SK-N-SH (cell line): ENCODE measurements at regions not wholly inside any gene's neighbourhood (a gene's known extent, or its start where the extent isn't known, plus 50 kb on each side); places are given as distances from the start of the nearest gene placed in this dataset.

Source experiments
- CTCF ChIA-PET: fragments of 300-600, 350-600 bp; formaldehyde crosslinking; extraction: SDS; loops from one replicate; lab custom pipeline; 2021; lab: Yijun Ruan, JAX
- POLR2A ChIA-PET: fragments of 350-600 bp; sonication (Branson Sonifier 250); formaldehyde crosslinking; extraction: SDS; loops from one replicate; lab custom pipeline; 2020; ENCODE audit warnings: antibody characterized with exemption, inconsistent platforms; lab: Yijun Ruan, JAX
- DNase-seq: peaks from one replicate; pipeline ENCODE4 v3.0.0; 2012
- H2AFZ ChIP-seq: fragments of 200-600 bp; sonication (generic); 2 replicates; pipeline ENCODE4 v1.8.1; 2016; ENCODE audit warnings: antibody characterized with exemption, mild to moderate bottlenecking, low read depth
- H3F3A ChIP-seq: fragments of 200-600 bp; sonication (generic); replicated peaks from 2 replicates; pipeline ENCODE3; 2016; ENCODE audit warnings: antibody characterized with exemption, mild to moderate bottlenecking; ENCODE audit not compliant: insufficient read depth
- H3K27ac ChIP-seq, 2 experiments: fragments of 200-500 bp in 1 of 2; fragments of 200-600 bp in 1 of 2; sonication (Bioruptor generic) in 1 of 2; sonication (generic), shearing (Covaris generic) in 1 of 2; 2 replicates each; pipeline versions ENCODE4 v1.5.1 to v1.6.1; 2014 to 2016; ENCODE audit warnings: low read depth in 2 of 2, inconsistent platforms in 1 of 2, low read length in 1 of 2, mild to moderate bottlenecking in 1 of 2, mixed read lengths in 1 of 2
- H3K27me3 ChIP-seq: fragments of 200-600 bp; sonication (generic), shearing (Covaris generic); 2 replicates; pipeline ENCODE4 v1.6.1; 2016; ENCODE audit warnings: mixed run types; ENCODE audit not compliant: insufficient read depth
- H3K36me3 ChIP-seq, 2 experiments: fragments of 200-500 bp in 1 of 2; fragments of 200-600 bp in 1 of 2; sonication (Bioruptor generic) in 1 of 2; sonication (generic) in 1 of 2; replicated peaks in 1 of 2; 2 replicates each; pipeline versions ENCODE3 to v1.5.1; 2014 to 2016; ENCODE audit warnings: low read length in 1 of 2, mild to moderate bottlenecking in 1 of 2; ENCODE audit not compliant: insufficient read depth in 2 of 2, control insufficient read depth in 1 of 2
- H3K4me1 ChIP-seq, 2 experiments: fragments of 200-500 bp in 1 of 2; fragments of 200-600 bp in 1 of 2; sonication (Bioruptor generic) in 1 of 2; sonication (generic), shearing (Covaris generic) in 1 of 2; 2 replicates each; pipeline versions ENCODE4 v1.5.1 to v1.6.1; 2014 to 2016; ENCODE audit warnings: low read depth in 1 of 2, low read length in 1 of 2, mixed run types in 1 of 2; ENCODE audit not compliant: insufficient read depth in 2 of 2, control insufficient read depth in 1 of 2
- H3K4me2 ChIP-seq: fragments of 200-600 bp; sonication (generic), shearing (Covaris generic); 2 replicates; pipeline ENCODE4 v1.6.1; 2017; ENCODE audit warnings: mixed run types
- H3K4me3 ChIP-seq, 2 experiments: fragments of 200-500 bp in 1 of 2; fragments of 200-600 bp in 1 of 2; sonication (Bioruptor generic) in 1 of 2; sonication (generic), shearing (Covaris generic) in 1 of 2; 2 replicates each; pipeline versions ENCODE4 v1.5.1 to v1.8.1; 2014 to 2016; ENCODE audit warnings: low read depth in 2 of 2, inconsistent platforms in 1 of 2, low read length in 1 of 2, mild to moderate bottlenecking in 1 of 2, mixed read lengths in 1 of 2, moderate library complexity in 1 of 2
- H3K79me2 ChIP-seq: fragments of 200-600 bp; sonication (generic); 2 replicates; pipeline ENCODE4 v1.8.1; 2017; ENCODE audit warnings: mild to moderate bottlenecking; ENCODE audit not compliant: insufficient read depth
- H3K9ac ChIP-seq: fragments of 200-600 bp; sonication (generic); 2 replicates; pipeline ENCODE4 v1.6.1; 2017; ENCODE audit warnings: mixed run types
- H3K9me2 ChIP-seq: fragments of 200-600 bp; sonication (generic); 2 replicates; pipeline ENCODE4 v1.6.1; 2017; ENCODE audit warnings: mixed run types
- H3K9me3 ChIP-seq: fragments of 200-600 bp; sonication (generic); 2 replicates; pipeline ENCODE4 v1.6.1; 2017; ENCODE audit warnings: mixed run types, mild to moderate bottlenecking, moderate library complexity
- H4K20me1 ChIP-seq: fragments of 200-600 bp; sonication (generic); 2 replicates; pipeline ENCODE4 v1.6.1; 2017; ENCODE audit warnings: mild to moderate bottlenecking, mixed run types; ENCODE audit not compliant: insufficient read depth
- EP300 ChIP-seq, 2 experiments: IDR thresholded peaks; 2 replicates each; pipeline versions ENCODE4 v1.4.0 to v1.6.1; 2012; ENCODE audit warnings: borderline replicate concordance in 1 of 2, low read depth in 1 of 2, low read length in 1 of 2
- FOSL2 ChIP-seq: IDR thresholded peaks from 2 replicates; pipeline ENCODE4 v1.4.0; 2012; ENCODE audit warnings: low read depth, mild to moderate bottlenecking, moderate library complexity, borderline replicate concordance
- GATA2 ChIP-seq: sonication (generic); formaldehyde crosslinking; IDR thresholded peaks from 2 replicates; pipeline ENCODE4 v1.5.0; 2020; ENCODE audit warnings: mild to moderate bottlenecking, missing genetic modification reagents
- JUND ChIP-seq: IDR thresholded peaks from 2 replicates; pipeline ENCODE4 v1.4.0; 2012
- MXI1 ChIP-seq: IDR thresholded peaks from 2 replicates; pipeline ENCODE4 v1.6.1; 2012; ENCODE audit warnings: mild to moderate bottlenecking, low read depth, low read length, improper control_type of control experiment
- RAD21 ChIP-seq: IDR thresholded peaks from 2 replicates; pipeline ENCODE4 v1.6.1; 2012; ENCODE audit warnings: mild to moderate bottlenecking, low read length
- REST ChIP-seq: IDR thresholded peaks from 2 replicates; pipeline ENCODE4 v1.6.1; 2012; ENCODE audit warnings: mild to moderate bottlenecking, low read depth, low read length, moderate library complexity
- RXRA ChIP-seq: IDR thresholded peaks from 2 replicates; pipeline ENCODE4 v1.4.0; 2012; ENCODE audit warnings: low read depth, mild to moderate bottlenecking, borderline replicate concordance
- SIN3A ChIP-seq: IDR thresholded peaks from 2 replicates; pipeline ENCODE4 v1.6.1; 2012; ENCODE audit warnings: low read depth, mild to moderate bottlenecking, low read length, moderate library complexity, borderline replicate concordance
- SMC3 ChIP-seq: IDR thresholded peaks from 2 replicates; pipeline ENCODE4 v1.6.1; 2012; ENCODE audit warnings: low read depth, low read length, improper control_type of control experiment
- TAF1 ChIP-seq: IDR thresholded peaks from 2 replicates; pipeline ENCODE4 v1.6.1; 2012; ENCODE audit warnings: low read depth, mild to moderate bottlenecking, low read length, moderate library complexity, borderline replicate concordance
- USF2 ChIP-seq: fragments of 150-350 bp; IDR thresholded peaks from 2 replicates; pipeline ENCODE4 v1.6.1; 2017; ENCODE audit warnings: antibody characterized with exemption, low read length, low read depth, borderline replicate concordance
- YY1 ChIP-seq: IDR thresholded peaks from 2 replicates; pipeline ENCODE4 v1.4.0; 2012; ENCODE audit warnings: low read depth, mild to moderate bottlenecking
- ZBTB33 ChIP-seq: IDR thresholded peaks from 2 replicates; pipeline ENCODE4 v1.4.0; 2012; ENCODE audit warnings: low read depth, borderline replicate concordance
- WGBS: methylation state at CpG from one replicate; pipeline ENCODE4 v1.1.6; 2017; ENCODE audit warnings: low lambda C conversion rate; 5-methylcytosine and 5-hydroxymethylcytosine counted together
- TF ChIP-seq, protein P1 (sequence below): fragments of 200-600 bp; sonication (generic); IDR thresholded peaks from 2 replicates; pipeline ENCODE4 v1.6.1; 2017; ENCODE audit warnings: antibody characterized with exemption, mild to moderate bottlenecking, moderate library complexity
- TF ChIP-seq, protein P2 (sequence below): IDR thresholded peaks from 2 replicates; pipeline ENCODE4; 2012

DNA sequence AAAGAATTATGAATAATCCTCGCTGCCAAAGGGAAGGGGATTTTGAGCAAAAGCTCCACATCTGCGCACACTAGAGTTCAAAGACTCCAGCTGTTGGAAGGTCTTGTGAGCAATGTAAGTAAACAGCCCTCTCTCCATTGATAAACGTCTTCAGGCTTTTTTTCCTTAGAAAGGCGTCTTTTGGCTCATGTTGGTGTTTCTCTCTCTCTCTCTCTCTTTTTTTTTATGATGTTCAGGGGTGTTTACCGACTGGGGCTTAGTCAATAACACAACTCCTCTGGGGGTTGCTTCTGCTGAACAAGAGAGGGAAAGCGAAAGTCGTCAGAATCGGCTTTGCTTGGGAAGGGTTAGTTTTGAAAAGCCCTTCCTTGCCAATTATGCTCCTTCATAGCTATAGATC lies 53.2 kb upstream of the C1QTNF7 start:
- Histone ChIP-seq H3K9ac (no peak overlapping the region), H3K4me2 (no peak overlapping the region), H2AFZ (no peak overlapping the region), H3K9me3 (no peaks in the 10 kb centered on the region), H4K20me1 (no peaks in the 10 kb centered on the region), H3K36me3 (no peaks in the 10 kb centered on the region), H3K4me1 (peaks cover 2 to 13% of the 10 kb centered on the region in 2 experiments), H3F3A (peaks cover 5% of the 10 kb centered on the region), H3K4me3 (no peak overlapping the region), H3K9me2 (no peaks in the 10 kb centered on the region), H3K79me2 (no peaks in the 10 kb centered on the region), H3K27me3 (no peaks in the 10 kb centered on the region), H3K27ac (no peak overlapping the region)
- DNase-seq, result no peak
- CTCF ChIA-PET, result no interaction called here
- TF ChIP-seq SMC3 (no peak), EP300 (IDR thresholded peaks at IDR 0.05; ENCODE audit: borderline replicate concordance in 1 of 2, low read depth in 1 of 2, low read length in 1 of 2) (no peak), GATA2 (CRISPR knock-in tag) (no peak)
- 83% methylated on average over 8 of the region's 8 CpGs for WGBS
- POLR2A ChIA-PET, result no interaction called here

- no peaks in the 10 kb centered on the region for H3K9me3 ChIP-seq
- no peaks in the 10 kb centered on the region for H3K9me2 ChIP-seq
- WGBS, result 85% methylated on average over 3 of the region's 3 CpGs
- no peak overlapping the region for H2AFZ ChIP-seq
- DNase-seq, result no peak
- no peaks in the 10 kb centered on the region for H3K79me2 ChIP-seq
- H3K27me3 ChIP-seq, result no peaks in the 10 kb centered on the region
- H3K4me3 ChIP-seq, result no peak overlapping the region
- H3K27ac ChIP-seq, result no peak overlapping the region
- no peaks in the 10 kb centered on the region for H3K36me3 ChIP-seq
- CTCF ChIA-PET, result interaction anchor here (1.3 to 2.3 kb wide), 2 partner anchors 9 to 20 kb away, joined by 3 to 7 read pairs; no protein-coding TSS in a partner anchor
- H3K9ac ChIP-seq, result no peak overlapping the region
- POLR2A ChIA-PET, result no interaction called here
- no peak overlapping the region for H3K4me2 ChIP-seq
- H3F3A ChIP-seq, result no peaks in the 10 kb centered on the region
- no peak for TF ChIP-seq RAD21
- TF ChIP-seq, protein P1, sequence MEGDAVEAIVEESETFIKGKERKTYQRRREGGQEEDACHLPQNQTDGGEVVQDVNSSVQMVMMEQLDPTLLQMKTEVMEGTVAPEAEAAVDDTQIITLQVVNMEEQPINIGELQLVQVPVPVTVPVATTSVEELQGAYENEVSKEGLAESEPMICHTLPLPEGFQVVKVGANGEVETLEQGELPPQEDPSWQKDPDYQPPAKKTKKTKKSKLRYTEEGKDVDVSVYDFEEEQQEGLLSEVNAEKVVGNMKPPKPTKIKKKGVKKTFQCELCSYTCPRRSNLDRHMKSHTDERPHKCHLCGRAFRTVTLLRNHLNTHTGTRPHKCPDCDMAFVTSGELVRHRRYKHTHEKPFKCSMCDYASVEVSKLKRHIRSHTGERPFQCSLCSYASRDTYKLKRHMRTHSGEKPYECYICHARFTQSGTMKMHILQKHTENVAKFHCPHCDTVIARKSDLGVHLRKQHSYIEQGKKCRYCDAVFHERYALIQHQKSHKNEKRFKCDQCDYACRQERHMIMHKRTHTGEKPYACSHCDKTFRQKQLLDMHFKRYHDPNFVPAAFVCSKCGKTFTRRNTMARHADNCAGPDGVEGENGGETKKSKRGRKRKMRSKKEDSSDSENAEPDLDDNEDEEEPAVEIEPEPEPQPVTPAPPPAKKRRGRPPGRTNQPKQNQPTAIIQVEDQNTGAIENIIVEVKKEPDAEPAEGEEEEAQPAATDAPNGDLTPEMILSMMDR, result no peak
- TF ChIP-seq USF2, result no peak
- TF ChIP-seq FOSL2, result no peak
- no peak for TF ChIP-seq JUND
- no peak for TF ChIP-seq YY1
- TF ChIP-seq, protein P2, sequence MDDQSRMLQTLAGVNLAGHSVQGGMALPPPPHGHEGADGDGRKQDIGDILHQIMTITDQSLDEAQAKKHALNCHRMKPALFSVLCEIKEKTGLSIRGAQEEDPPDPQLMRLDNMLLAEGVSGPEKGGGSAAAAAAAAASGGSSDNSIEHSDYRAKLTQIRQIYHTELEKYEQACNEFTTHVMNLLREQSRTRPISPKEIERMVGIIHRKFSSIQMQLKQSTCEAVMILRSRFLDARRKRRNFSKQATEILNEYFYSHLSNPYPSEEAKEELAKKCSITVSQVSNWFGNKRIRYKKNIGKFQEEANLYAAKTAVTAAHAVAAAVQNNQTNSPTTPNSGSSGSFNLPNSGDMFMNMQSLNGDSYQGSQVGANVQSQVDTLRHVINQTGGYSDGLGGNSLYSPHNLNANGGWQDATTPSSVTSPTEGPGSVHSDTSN, result no peak
- TF ChIP-seq MXI1, result no peak
- no peak for TF ChIP-seq RXRA
- TF ChIP-seq TAF1, result no peak
- no peak for TF ChIP-seq ZBTB33
- TF ChIP-seq REST, result no peak
- no peak for TF ChIP-seq SIN3A
- no peaks in the 10 kb centered on the region for H4K20me1 ChIP-seq
- peaks cover 2 to 13% of the 10 kb centered on the region in 2 experiments for H3K4me1 ChIP-seq
These were observed 52.2 kb upstream of the C1QTNF7 start for GRCh38 chr4:15375667-15376066.
